Sigmoid colon (tissue), 4 donors: ENCODE measurements at regions not wholly inside any gene's neighbourhood (a gene's known extent, or its start where the extent isn't known, plus 50 kb on each side); places are given as distances from the start of the nearest gene placed in this dataset.

Experiments
- POLR2AphosphoS5 ChIP-seq, 4 donors: sonication (generic); formaldehyde crosslinking; IDR thresholded peaks; one replicate each; pipeline ENCODE4 v1.6.1; 2017; ENCODE audit warnings: antibody characterized with exemption in 4 of 4
- TF ChIP-seq, protein P1 (sequence below), 4 experiments: fragments of 450-650 bp in 3 of 4; fragments of 200-600 bp in 1 of 4; IDR thresholded peaks; one replicate each; pipeline ENCODE4 v1.5.1; 2016 to 2019; ENCODE audit warnings: antibody characterized with exemption in 4 of 4, mild to moderate bottlenecking in 3 of 4, moderate library complexity in 2 of 4

- TF ChIP-seq, protein P1, sequence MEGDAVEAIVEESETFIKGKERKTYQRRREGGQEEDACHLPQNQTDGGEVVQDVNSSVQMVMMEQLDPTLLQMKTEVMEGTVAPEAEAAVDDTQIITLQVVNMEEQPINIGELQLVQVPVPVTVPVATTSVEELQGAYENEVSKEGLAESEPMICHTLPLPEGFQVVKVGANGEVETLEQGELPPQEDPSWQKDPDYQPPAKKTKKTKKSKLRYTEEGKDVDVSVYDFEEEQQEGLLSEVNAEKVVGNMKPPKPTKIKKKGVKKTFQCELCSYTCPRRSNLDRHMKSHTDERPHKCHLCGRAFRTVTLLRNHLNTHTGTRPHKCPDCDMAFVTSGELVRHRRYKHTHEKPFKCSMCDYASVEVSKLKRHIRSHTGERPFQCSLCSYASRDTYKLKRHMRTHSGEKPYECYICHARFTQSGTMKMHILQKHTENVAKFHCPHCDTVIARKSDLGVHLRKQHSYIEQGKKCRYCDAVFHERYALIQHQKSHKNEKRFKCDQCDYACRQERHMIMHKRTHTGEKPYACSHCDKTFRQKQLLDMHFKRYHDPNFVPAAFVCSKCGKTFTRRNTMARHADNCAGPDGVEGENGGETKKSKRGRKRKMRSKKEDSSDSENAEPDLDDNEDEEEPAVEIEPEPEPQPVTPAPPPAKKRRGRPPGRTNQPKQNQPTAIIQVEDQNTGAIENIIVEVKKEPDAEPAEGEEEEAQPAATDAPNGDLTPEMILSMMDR (IDR thresholded peaks at IDR 0.05), result no peak
- no peak for TF ChIP-seq POLR2AphosphoS5 (IDR thresholded peaks at IDR 0.05)
Measured at GRCh38 chr11:87775036-87775435, 400.2 kb downstream of the RAB38 start.
